ENCODE measurements at regions not wholly inside any gene's neighbourhood (a gene's known extent, or its start where the extent isn't known, plus 50 kb on each side); places are given as distances from the start of the nearest gene placed in this dataset.
"Not testable (repeated sequence)": the region's sequence is repeated elsewhere in the genome, so short reads cannot be mapped to it uniquely, and the experiment has no call there.

GRCh38 chr21:20469361-20469760 is 528.8 kb upstream of the NCAM2 start:
- no peaks in the 10 kb centered on the region for H3K4me1 ChIP-seq
- DNase-seq (ENCODE audit: low spot score in 2 of 2), result no peak
- WGBS, result 80% methylated on average over 4 of the region's 4 CpGs
- no peak for TF ChIP-seq CTCF (IDR thresholded peaks at IDR 0.05)
- TF ChIP-seq POLR2AphosphoS5 (IDR thresholded peaks at IDR 0.05), result no peak
- no peak for TF ChIP-seq EP300 (IDR thresholded peaks at IDR 0.05)
- no peak for TF ChIP-seq POLR2A (IDR thresholded peaks at IDR 0.05)
- H3K27ac ChIP-seq, result no peak overlapping the region
- no peaks in the 10 kb centered on the region for H3K36me3 ChIP-seq
- no peak overlapping the region for H3K4me3 ChIP-seq
- no peaks in the 10 kb centered on the region for H3K9me3 ChIP-seq
- no peaks in the 10 kb centered on the region for H3K27me3 ChIP-seq

GRCh38 chr21:20486303-20486702 is 511.9 kb upstream of the NCAM2 start:
- DNase-seq (ENCODE audit: low spot score in 2 of 2), result no peak
- Histone ChIP-seq H3K36me3 (no peaks in the 10 kb centered on the region), H3K4me3 (no peak overlapping the region), H3K4me1 (no peaks in the 10 kb centered on the region), H3K27ac (no peak overlapping the region), H3K9me3 (no peaks in the 10 kb centered on the region), H3K27me3 (no peaks in the 10 kb centered on the region)
- TF ChIP-seq EP300 (IDR thresholded peaks at IDR 0.05) (no peak), CTCF (IDR thresholded peaks at IDR 0.05) (no peak), POLR2A (IDR thresholded peaks at IDR 0.05) (no peak), POLR2AphosphoS5 (IDR thresholded peaks at IDR 0.05) (no peak)

- H3K27me3 ChIP-seq; DNase-seq (ENCODE audit: low spot score in 2 of 2); H3K4me3 ChIP-seq; H3K36me3 ChIP-seq; H3K27ac ChIP-seq; H3K4me1 ChIP-seq: not testable (repeated sequence)
- H3K9me3 ChIP-seq, result peaks cover 17% of the 10 kb centered on the region
- 64% methylated on average over 3 of the region's 3 CpGs for WGBS
These were observed 495.3 kb upstream of the NCAM2 start for GRCh38 chr21:20502915-20503314.

GRCh38 chr21:20507783-20508182 is 490.4 kb upstream of the NCAM2 start:
- no peak for TF ChIP-seq POLR2A (IDR thresholded peaks at IDR 0.05)
- H3K36me3 ChIP-seq, result no peaks in the 10 kb centered on the region
- no peaks in the 10 kb centered on the region for H3K4me1 ChIP-seq
- no peaks in the 10 kb centered on the region for H3K27me3 ChIP-seq
- H3K9me3 ChIP-seq, result peaks cover 10% of the 10 kb centered on the region
- DNase-seq (ENCODE audit: low spot score in 2 of 2), result no peak
- WGBS, result no CpG with 5 or more reads among the region's 5 CpGs
- no peak overlapping the region for H3K4me3 ChIP-seq
- H3K27ac ChIP-seq, result no peak overlapping the region

GRCh38 chr21:20511216-20511880 is 486.9 kb upstream of the NCAM2 start:
- H3K9me3 ChIP-seq, result peaks cover 6% of the 10 kb centered on the region
- no peak for DNase-seq (ENCODE audit: low spot score in 2 of 2)
- H3K36me3 ChIP-seq, result no peaks in the 10 kb centered on the region
- TF ChIP-seq POLR2A (IDR thresholded peaks at IDR 0.05) (no peak), POLR2AphosphoS5 (IDR thresholded peaks at IDR 0.05) (no peak), CTCF (IDR thresholded peaks at IDR 0.05) (no peak), EP300 (IDR thresholded peaks at IDR 0.05) (no peak)
- H3K27me3 ChIP-seq, result no peaks in the 10 kb centered on the region
- H3K4me1 ChIP-seq, result no peaks in the 10 kb centered on the region
- H3K27ac ChIP-seq, result no peak overlapping the region
- H3K4me3 ChIP-seq, result no peak overlapping the region
- 44% methylated on average over 4 of the region's 4 CpGs for WGBS

GRCh38 chr21:20515446-20515845 is 482.8 kb upstream of the NCAM2 start:
- TF ChIP-seq EP300 (IDR thresholded peaks at IDR 0.05) (no peak), CTCF (IDR thresholded peaks at IDR 0.05) (no peak)
- DNase-seq (ENCODE audit: low spot score in 2 of 2), result no peak
- no peaks in the 10 kb centered on the region for H3K27me3 ChIP-seq
- H3K9me3 ChIP-seq, result no peaks in the 10 kb centered on the region
- no peaks in the 10 kb centered on the region for H3K4me1 ChIP-seq
- H3K27ac ChIP-seq, result no peak overlapping the region
- no peaks in the 10 kb centered on the region for H3K36me3 ChIP-seq
- 70% methylated on average over 3 of the region's 3 CpGs for WGBS
- no peak overlapping the region for H3K4me3 ChIP-seq
